SK-MEL-5 (cell line): ENCODE measurements at regions not wholly inside any gene's neighbourhood (a gene's known extent, or its start where the extent isn't known, plus 50 kb on each side); places are given as distances from the start of the nearest gene placed in this dataset.
A peak's percentile ranks its signal among the peaks of the same experiment; 100 is the strongest.
"Not testable (repeated sequence)": the region's sequence is repeated elsewhere in the genome, so short reads cannot be mapped to it uniquely, and the experiment has no call there.

Experiments
- DNase-seq: peaks from one replicate; pipeline ENCODE4 v3.0.0-alpha.2; 2016; ENCODE audit warnings: low read depth, low spot score
- in situ Hi-C: cut with HindIII; loops from 2 replicates; pipeline ENCODE4 v1.10.0; 2016; ENCODE audit warnings: low sequenced_read_pairs, high pct_unique_total_duplicates, low pct_unique_long_range_greater_than_20kb

DNA sequence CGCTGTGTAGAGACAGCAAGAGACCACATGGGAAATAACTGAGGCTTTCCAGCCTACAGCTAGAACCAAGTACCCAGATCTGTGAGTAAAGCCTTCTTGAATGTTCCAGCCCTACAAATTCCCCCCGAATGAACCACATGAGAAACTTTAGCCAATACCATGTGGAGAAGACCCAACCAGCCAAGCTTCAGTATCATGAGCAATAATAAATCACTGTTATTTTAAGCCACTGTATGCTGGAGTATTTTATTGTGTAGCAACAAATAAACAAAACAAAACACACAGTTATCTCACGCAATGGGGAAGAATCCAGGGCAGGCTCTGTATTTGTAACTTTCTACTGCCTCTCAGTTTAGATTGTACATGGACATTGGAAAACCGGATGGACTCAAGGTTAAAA is 426.2 kb downstream of the CDH11 start:
- no peak for DNase-seq
- in situ Hi-C loops: no loop called here

DNA sequence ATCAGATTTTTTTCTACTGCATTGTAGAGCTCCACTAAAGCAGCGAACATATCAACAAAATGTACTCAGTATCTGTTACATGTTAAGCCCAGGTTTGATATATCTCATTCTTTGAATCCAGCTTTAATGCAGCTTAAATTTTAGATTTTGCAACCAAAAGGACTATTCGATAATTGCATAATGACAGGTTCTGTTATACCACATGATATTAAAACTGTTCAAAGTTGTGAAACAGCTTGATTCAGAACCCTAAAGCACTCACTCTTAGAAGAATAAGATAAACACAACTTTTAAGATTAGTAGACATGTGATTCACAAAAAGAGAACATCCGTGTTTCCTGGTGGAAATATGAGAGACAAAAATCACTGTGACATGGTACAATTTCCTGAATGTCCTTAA is 427.9 kb downstream of the CDH11 start:
- DNase-seq: no peak
- in situ Hi-C loops: no loop called here

DNA sequence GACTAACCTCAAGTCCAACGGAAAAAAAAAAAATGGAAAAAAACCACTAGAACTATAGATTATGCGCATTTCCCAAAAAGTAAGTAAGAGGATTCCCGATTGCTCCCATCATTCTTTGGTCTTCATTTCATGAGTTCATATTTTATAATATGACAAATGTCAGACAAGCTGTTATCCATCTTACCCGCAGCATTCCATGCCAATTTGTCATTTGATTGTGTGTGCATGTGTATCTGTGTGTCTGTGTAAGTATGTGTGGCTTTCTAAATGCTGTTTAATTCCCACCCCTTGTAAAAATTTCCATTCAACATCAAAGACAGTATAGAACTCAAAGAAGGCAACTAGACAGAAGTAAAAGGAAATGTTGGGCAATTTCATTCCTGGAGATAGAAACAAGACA is 434.1 kb downstream of the CDH11 start:
- in situ Hi-C loops: no loop called here
- no peak for DNase-seq

DNA sequence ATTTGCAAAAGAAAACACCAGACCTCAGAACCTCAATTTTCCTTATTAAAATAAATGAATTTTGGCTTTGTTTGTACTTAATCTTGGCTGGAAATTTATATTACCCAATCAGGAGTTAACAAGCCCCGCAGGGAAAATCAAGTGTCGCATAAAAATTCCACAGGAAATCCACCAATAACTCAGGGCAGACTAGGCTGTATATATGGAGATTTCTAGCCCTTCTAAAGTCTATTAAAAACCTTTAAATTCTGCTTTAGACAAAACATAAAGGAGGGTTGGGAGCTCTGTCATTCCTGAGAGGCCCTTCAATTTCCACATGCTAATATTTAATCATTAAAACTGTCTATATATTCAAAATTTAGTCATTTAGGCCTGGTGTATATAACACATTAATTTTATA is 434.7 kb downstream of the CDH11 start:
- DNase-seq: no peak
- in situ Hi-C loops: no loop called here

DNA sequence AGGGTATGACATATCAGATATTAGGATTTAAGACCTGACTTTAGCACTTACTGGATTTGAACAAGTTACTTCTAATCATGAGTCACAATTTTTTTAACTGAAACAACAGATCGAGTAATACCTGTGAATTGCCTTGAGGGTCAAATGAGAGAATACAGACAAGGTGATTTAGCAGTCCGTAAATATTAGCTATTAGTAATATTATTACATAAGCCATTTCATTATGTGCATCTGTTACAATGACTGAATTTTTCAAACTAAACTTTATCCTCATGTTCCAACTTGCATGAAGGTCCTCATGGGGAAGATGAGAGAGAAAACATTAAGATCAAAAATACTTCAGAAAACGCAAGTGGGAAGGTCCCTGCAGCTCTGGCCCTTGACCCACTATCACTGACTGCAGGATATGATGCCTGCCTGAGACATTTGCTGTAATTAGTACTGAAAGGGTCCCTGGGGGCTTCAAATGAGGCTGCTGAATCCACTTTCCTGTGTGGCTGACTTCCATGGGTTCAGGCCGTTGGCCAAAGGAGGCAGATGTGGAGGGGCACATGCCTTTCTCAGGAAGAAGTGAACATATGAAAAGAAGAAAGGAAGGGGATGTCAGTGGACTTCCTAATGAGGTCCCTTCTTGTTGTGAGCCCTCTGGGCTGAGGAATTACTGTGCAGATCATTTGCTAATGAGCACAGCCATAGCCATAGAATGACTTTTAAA is 441.7 kb downstream of the CDH11 start:
- in situ Hi-C loops: no loop called here
- no peak for DNase-seq

DNA sequence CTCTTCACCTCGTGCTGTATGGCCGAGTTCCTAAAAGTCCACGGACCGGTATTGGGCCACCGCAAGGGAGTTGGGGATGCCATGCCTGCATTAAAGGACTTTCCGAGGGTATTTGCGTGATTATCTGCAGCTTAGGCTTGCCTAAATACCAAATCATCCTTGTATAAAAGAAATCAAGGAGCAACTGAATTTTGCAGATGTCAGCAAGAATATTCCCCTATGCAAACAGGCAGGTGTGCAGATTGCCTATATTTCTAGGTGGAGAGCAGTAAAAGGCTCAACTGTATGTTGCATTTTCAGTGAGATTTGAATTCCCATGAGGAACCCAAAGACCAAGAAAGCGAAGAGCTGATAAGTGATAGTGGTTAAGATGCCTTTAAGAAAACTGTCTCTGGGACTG is 452.3 kb downstream of the CDH11 start:
- DNase-seq: no peak
- in situ Hi-C loops: no loop called here

DNA sequence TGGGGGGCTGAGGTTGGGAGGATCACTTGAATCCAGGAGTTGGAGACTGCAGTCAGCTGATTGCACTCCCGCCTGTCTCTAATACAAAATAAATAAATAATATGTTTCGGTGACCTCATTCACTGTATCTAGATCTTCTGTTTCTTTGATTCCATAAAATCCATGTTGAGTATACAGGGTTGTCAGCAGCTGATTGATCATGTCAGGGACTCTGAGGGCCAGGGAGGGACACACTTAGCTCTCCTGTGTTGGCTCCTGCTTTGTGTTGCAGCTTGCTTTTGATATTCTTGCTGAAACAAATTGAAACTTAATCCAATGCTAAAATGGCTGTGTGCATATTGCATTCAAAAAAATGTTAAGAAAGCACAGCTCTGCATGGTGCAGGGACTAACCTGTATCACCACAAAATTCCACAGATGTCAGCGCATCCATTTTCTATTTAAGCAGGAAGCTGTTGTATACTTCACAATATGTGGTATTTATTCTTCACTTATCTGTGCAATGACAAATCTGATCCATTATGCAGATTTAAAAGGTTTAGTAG is 454.5 kb downstream of the CDH11 start:
- in situ Hi-C loops: no loop called here
- DNase-seq: no peak

DNA sequence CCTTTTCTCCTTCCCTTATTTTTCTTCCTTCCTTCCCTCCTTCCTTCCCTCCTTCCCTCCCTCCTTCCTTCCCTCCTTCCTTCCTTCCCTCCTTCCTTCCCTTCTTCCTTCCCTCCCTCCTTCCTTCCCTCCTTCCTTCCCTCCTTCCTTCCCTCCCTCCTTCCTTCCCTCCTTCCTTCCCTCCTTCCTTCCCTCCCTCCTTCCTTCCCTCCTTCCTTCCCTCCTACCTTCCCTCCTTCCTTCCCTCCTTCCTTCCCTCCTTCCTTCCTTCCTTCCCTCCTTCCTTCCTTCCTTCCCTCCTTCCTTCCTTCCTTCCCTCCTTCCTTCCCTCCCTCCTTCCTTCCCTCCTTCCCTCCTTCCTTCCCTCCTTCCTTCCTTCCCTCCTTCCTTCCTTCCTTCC is 459.6 kb downstream of the CDH11 start:
- in situ Hi-C loops, DNase-seq: not testable (repeated sequence)

DNA sequence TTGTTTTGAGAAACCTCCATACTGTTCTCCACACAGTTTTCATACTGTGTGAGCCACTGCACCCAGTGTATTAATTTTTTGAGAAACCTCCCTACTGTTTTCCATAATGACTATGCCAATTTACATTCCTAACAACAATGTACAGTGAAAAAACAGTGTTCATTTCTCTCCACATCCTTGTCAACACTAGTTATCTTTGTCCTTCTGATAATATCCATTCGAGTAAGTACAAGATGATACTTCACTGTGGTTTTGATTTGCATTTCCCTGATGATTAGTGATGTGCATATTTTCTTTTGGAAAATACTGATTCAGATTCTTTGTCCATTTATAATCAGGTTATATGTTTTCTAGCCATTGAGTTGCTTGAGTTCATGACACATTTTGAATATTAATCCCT is 462.0 kb downstream of the CDH11 start:
- in situ Hi-C loops: no loop called here
- no peak for DNase-seq

DNA sequence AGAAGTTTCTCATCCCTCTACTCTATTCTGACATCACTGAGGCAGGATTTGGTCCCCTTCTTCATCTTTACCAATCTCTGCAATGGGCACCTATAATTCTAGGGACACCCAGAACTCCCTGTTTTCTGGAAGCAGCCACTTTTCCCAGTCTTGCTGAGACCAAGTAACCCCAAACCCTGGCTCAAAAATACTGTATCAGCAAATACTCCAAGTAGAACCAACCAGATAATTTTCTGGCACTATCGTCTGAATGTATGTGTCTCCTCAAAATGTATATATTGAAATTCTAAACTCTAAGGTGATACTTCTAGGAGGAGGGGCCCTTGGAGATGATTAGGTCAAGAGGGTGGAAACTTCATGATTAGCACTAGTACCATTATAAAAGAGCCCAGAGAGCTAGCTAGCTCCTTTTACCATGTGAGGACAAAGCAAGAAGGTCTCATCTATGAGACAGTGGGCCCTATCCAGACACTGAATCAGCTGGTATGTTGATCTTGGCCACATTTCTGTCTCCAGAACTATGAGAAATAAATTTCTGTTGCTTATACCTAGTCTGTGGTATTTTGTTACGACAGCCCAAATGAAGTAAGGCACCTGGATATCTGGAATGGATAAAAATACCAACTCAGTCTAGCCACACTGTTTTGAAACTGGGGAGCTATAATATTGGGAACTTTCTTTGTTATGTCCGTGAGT is 464.4 kb downstream of the CDH11 start:
- DNase-seq: no peak
- in situ Hi-C loops: no loop called here

DNA sequence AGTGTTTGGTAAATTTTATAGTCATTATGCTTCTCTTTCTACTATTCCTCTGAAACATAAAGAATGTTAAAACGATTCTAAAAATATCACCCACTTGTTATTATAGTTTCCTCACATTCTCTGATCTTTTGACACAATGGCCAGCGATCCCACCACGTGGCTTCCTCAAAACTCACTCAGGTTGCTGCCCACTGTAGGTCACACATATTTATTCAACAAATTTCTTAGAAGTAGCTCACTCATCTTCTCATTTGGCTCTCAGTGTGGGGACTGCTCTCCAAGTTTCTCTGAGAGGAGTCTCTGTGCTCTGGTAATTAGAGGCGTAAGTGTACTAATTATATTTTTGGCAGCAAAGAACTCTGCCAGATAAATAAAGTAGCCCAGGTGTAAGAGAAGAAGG is 465.4 kb downstream of the CDH11 start:
- DNase-seq: no peak
- in situ Hi-C loops: no loop called here

DNA sequence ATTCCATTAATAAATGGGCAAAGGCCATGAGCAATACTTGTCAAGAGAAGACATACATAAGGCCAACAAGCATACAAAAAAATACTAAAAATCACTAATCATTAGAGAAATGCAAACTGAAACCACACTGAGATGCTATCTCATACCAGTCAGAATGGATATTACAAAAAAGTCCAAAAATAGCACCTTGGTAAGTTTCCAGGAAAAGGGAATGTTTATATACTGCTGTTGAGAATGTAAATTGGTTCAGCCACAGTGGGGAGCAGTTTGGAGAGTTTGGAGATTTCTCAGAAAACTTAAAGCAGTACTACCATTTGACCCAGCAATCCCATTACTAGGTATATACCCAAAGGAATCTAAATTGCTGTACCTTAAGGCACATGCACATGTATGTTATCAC is 467.7 kb downstream of the CDH11 start:
- no peak for DNase-seq
- in situ Hi-C loops: no loop called here

DNA sequence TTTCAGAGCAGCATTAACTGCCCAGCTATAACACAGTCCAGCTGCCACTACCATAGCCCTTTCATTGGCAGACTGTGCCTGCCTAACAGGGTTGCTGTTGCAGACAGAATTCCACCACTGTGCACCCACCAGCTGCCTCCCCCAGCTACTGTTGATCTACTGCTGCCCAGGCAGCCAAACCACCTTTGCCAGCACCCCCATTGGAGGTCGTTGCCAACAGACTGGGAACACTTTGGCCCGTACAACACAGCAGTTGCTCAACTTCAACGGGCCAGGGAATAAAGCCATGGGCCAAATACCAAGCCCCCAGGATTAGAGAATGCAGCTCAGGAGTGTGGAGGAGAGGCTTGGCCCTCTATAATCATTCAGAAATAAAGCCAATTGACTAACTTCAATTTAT is 473.6 kb downstream of the CDH11 start:
- DNase-seq: no peak

DNA sequence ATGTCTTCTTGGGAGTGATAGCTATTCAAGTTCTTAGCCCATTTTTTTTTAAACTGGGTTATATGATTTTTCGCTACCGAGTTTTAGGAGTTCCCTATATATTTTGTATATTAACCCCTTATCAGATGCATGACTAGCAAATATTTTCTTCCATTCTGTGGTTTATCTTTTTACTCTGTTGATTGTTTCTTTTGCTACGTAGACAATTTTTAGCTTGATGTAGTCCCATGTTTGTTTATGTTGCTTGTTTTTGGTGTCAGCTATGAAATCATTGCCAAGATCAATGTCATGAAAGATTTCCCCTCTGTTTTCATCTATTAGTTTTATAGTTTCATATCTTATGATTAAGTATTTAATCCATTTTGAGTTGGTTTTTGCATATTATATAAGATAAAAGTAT is 480.5 kb downstream of the CDH11 start:
- no peak for DNase-seq
- in situ Hi-C loops: no loop called here

More for the DNA sequence above, 473.6 kb downstream of the CDH11 start:
- in situ Hi-C loops: no loop called here

DNA sequence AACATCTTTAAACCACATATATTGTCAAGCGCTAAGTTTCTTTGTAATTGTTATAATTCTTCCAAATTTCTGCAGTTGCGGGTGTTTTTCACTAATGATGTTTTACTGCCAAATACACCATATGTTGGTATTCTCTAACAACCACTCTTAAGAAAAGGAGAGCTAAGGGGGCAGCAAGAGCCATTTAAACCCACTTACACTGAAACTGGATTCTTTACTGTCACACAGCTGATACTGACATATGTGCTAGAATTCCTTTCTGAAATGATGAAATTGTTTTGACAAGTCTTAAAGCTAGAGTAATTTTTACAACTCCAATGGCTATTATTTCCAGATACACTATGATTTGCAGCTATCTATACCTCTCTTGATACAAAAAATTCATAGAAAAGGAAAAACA is 483.1 kb downstream of the CDH11 start:
- DNase-seq: no peak
- in situ Hi-C loops: no loop called here

DNA sequence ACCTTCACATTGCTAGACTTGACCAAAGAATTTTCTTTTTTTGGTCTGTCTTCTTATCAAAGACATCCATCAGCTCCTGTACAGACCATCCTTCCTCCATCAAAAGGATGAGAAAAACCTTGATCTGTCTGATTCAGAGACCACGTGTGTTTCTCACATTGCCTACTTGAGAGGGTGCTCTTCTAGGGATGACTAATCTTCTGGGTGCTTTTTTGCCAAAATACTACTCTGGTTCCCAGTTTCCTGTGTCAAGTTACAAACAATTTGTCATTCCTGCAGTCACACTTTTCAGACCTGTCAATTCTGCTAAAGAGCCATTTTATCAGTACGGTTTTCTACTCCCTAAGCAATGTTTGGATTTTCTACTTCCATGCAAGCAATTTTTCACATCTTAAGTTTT is 492.2 kb downstream of the CDH11 start:
- DNase-seq: no peak
- in situ Hi-C loops: no loop called here

DNA sequence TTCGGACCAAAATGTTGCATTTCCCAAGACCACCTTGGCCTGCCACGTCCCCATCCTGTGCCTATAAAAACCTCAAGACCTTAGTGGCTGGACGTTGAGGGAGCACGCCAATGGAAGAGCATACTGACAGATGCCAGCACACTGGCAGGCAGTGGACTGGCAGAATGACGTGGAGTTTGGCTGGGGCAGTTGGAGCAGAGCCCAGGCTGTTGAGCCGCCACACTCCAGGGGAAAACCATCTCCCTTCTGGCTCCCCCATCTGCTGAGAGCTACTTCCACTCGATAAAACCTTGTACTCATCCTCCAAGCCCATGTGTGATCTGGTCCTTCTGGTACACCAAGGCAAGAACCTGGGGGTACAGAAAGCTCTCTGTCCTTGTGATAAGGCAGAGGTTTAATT is 494.1 kb downstream of the CDH11 start:
- no peak for DNase-seq
- in situ Hi-C loops: no loop called here

DNA sequence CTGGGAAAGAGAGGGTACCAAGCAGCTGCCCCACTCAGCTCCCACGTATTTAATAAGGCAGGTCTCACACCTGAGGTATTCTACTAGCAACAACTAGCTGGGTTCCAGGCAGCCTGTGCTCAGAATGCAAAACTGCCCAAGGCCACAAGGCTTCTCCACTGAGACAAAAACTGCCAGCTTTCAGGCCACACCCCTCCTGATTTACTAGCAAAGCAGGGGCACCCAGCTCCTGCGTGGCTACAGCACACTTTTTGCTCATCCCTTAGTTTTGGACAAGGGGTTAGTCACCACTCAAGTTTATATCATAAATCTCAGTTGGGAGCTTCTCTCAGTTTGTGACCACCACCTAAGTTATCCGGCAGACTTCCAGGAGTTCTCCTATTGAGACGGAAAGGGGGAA is 494.6 kb downstream of the CDH11 start:
- DNase-seq: peak; percentile 8
- in situ Hi-C loops: no loop called here

DNA sequence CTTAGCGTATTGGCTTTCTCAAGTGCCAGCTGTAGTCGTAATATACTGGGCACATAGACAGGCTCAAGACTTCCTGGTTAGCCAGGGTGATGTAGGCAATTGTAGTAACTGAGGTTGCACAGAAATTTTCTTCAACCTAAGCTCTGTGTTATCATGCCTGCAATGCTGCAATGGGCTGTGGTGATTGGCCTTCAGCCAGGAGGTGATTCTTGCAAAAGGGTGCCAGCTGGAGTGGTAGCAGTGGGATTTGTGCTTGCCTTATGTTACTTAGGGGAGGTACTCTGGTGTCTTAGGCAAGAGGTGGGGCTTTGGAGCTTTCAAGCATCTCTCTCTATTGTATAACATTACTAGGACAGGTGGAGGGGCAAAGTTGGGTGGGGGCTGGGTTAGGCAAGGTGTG is 495.1 kb downstream of the CDH11 start:
- in situ Hi-C loops: no loop called here
- no peak for DNase-seq
